ENCODE measurements at regions not wholly inside any gene's neighbourhood (a gene's known extent, or its start where the extent isn't known, plus 50 kb on each side); places are given as distances from the start of the nearest gene placed in this dataset.

DNA sequence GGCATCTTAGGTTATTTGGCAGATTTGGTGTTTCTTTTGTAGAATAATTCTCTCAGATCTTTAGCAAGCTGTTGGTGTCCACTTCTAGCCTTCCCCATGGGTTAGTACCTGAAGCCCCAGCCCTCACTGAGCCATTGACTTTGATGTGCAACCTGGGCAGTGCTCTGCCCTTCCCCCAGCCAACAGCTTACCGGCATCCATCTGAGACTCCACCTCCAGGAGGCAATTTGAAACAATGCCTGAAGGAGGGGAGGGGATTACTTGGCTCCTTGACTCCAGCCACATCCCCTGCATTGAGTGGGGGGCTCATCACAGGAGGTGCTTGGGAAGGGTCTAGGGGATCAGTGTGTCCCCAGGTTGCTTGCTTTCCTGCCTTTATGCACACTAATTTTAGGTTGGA is 114.8 kb downstream of the TRIM29 start:
- TF ChIP-seq, protein P1, sequence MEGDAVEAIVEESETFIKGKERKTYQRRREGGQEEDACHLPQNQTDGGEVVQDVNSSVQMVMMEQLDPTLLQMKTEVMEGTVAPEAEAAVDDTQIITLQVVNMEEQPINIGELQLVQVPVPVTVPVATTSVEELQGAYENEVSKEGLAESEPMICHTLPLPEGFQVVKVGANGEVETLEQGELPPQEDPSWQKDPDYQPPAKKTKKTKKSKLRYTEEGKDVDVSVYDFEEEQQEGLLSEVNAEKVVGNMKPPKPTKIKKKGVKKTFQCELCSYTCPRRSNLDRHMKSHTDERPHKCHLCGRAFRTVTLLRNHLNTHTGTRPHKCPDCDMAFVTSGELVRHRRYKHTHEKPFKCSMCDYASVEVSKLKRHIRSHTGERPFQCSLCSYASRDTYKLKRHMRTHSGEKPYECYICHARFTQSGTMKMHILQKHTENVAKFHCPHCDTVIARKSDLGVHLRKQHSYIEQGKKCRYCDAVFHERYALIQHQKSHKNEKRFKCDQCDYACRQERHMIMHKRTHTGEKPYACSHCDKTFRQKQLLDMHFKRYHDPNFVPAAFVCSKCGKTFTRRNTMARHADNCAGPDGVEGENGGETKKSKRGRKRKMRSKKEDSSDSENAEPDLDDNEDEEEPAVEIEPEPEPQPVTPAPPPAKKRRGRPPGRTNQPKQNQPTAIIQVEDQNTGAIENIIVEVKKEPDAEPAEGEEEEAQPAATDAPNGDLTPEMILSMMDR (conservative IDR thresholded peaks at IDR 0.05): no peak
- TF ChIP-seq EZH2 (IDR thresholded peaks at IDR 0.05; ENCODE audit: low read depth): no peak
